Upper lobe of left lung (tissue), 6 donors: ENCODE measurements at regions not wholly inside any gene's neighbourhood (a gene's known extent, or its start where the extent isn't known, plus 50 kb on each side); places are given as distances from the start of the nearest gene placed in this dataset.

ENCODE experiments used
- ATAC-seq, 2 donors: fragments of 200-7000 bp; cut with Tn5 transposase; one replicate each; pipeline ENCODE4 v1.9.1; 2022; ENCODE audit warnings: mild to moderate bottlenecking in 2 of 2, moderate library complexity in 2 of 2; ENCODE audit not compliant: low FRiP score in 2 of 2
- DNase-seq, 2 donors: peaks; one replicate each; pipeline ENCODE4 v3.0.0-alpha.2; 2019 to 2020
- H3K27ac ChIP-seq, 4 donors: fragments of 200-600 bp; sonication (generic); one replicate each; pipeline ENCODE4 v1.5.1; 2016 to 2019
- H3K27me3 ChIP-seq, 4 donors: fragments of 200-600 bp; sonication (generic); one replicate each; pipeline ENCODE4 v1.5.1; 2017 to 2019
- H3K36me3 ChIP-seq, 4 donors: fragments of 200-600 bp; sonication (generic); one replicate each; pipeline ENCODE4 v1.5.1; 2016 to 2019
- H3K4me1 ChIP-seq, 4 donors: fragments of 200-600 bp; sonication (generic); one replicate each; pipeline ENCODE4 v1.5.1; 2018 to 2019
- H3K4me3 ChIP-seq, 4 donors: fragments of 200-600 bp; sonication (generic); one replicate each; pipeline ENCODE4 v1.5.1; 2017 to 2019; ENCODE audit warnings: mild to moderate bottlenecking in 2 of 4, moderate library complexity in 1 of 4
- H3K9me3 ChIP-seq, 4 donors: fragments of 200-600 bp; sonication (generic); one replicate each; pipeline ENCODE4 v1.5.1; 2018 to 2019
- CTCF ChIP-seq, 6 experiments: fragments of 450-650 bp in 4 of 6; fragments of 200-600 bp in 2 of 6; sonication (generic) in 2 of 6; IDR thresholded peaks; one replicate each; pipeline ENCODE4 v1.5.1; 2016 to 2019; ENCODE audit warnings: antibody characterized with exemption in 6 of 6
- EP300 ChIP-seq, 4 donors: sonication (generic); formaldehyde crosslinking; IDR thresholded peaks; one replicate each; pipeline ENCODE4 v1.5.1; 2017; ENCODE audit warnings: antibody characterized with exemption in 4 of 4, control low read depth in 2 of 4
- POLR2A ChIP-seq, 4 donors: fragments of 450-650 bp; IDR thresholded peaks; one replicate each; pipeline ENCODE4 v1.5.1; 2016 to 2017; ENCODE audit warnings: antibody characterized with exemption in 4 of 4, mild to moderate bottlenecking in 2 of 4
- POLR2AphosphoS5 ChIP-seq, 2 donors: sonication (generic); formaldehyde crosslinking; IDR thresholded peaks; one replicate each; pipeline ENCODE4 v1.5.1; 2017; ENCODE audit warnings: antibody characterized with exemption in 2 of 2
- WGBS, 2 donors: methylation state at CpG; one replicate each; pipeline ENCODE4 v1.1.5; 2017 to 2018; 5-methylcytosine and 5-hydroxymethylcytosine counted together
- donor health status: DM: no; HTN: no; CAD: no; lungs with moderate emphysema.
- donor health status: DM: no; HTN: yes; CAD: no; lungs with severe emphysema.

- DNase-seq (no peak), ATAC-seq (no peak)
- WGBS, 2 donors = 93 to 97% methylated on average over 1 of the region's 1 CpG
- H3K9me3 ChIP-seq = peaks cover 0 to 5% (median 4%) of the 10 kb centered on the region in 4 donors
- peaks cover 0 to 5% (median 0%) of the 10 kb centered on the region in 4 donors for H3K4me1 ChIP-seq
- no peak overlapping the region for H3K4me3 ChIP-seq
- TF ChIP-seq CTCF (IDR thresholded peaks at IDR 0.05) (no peak), EP300 (IDR thresholded peaks at IDR 0.05) (no peak), POLR2AphosphoS5 (IDR thresholded peaks at IDR 0.05) (no peak), POLR2A (IDR thresholded peaks at IDR 0.05) (no peak)
- no peaks in the 10 kb centered on the region for H3K36me3 ChIP-seq
- H3K27ac ChIP-seq = no peak overlapping the region
- no peaks in the 10 kb centered on the region for H3K27me3 ChIP-seq
Observed at GRCh38 chr22:49510718-49511117, 317.0 kb downstream of the BRD1 start.

GRCh38 chr22:49509016-49509415 lies 318.7 kb downstream of the BRD1 start:
- H3K9me3 ChIP-seq = peaks cover 0 to 5% (median 4%) of the 10 kb centered on the region in 4 donors
- H3K36me3 ChIP-seq = no peaks in the 10 kb centered on the region
- H3K27me3 ChIP-seq = no peaks in the 10 kb centered on the region
- no peak for TF ChIP-seq CTCF (IDR thresholded peaks at IDR 0.05)
- no peak for TF ChIP-seq POLR2AphosphoS5 (IDR thresholded peaks at IDR 0.05)
- no peak for TF ChIP-seq POLR2A (IDR thresholded peaks at IDR 0.05)
- TF ChIP-seq EP300 (IDR thresholded peaks at IDR 0.05) = no peak
- DNase-seq = no peak
- no peak overlapping the region for H3K4me3 ChIP-seq
- peaks cover 0 to 5% (median 0%) of the 10 kb centered on the region in 4 donors for H3K4me1 ChIP-seq
- H3K27ac ChIP-seq = no peak overlapping the region
- 91 to 97% methylated on average over 6 to 7 of the region's 7 CpGs for WGBS, 2 donors
- ATAC-seq = no peak

GRCh38 chr22:49508561-49508960 lies 319.1 kb downstream of the BRD1 start:
- 89 to 93% methylated on average over 9 of the region's 9 CpGs for WGBS, 2 donors
- no peak for DNase-seq
- H3K27me3 ChIP-seq = no peaks in the 10 kb centered on the region
- peaks cover 0 to 5% (median 0%) of the 10 kb centered on the region in 4 donors for H3K4me1 ChIP-seq
- H3K27ac ChIP-seq = no peak overlapping the region
- peaks cover 0 to 5% (median 4%) of the 10 kb centered on the region in 4 donors for H3K9me3 ChIP-seq
- no peak overlapping the region for H3K4me3 ChIP-seq
- TF ChIP-seq EP300 (IDR thresholded peaks at IDR 0.05) = no peak
- TF ChIP-seq CTCF (IDR thresholded peaks at IDR 0.05) = no peak
- no peak for TF ChIP-seq POLR2AphosphoS5 (IDR thresholded peaks at IDR 0.05)
- no peak for TF ChIP-seq POLR2A (IDR thresholded peaks at IDR 0.05)
- no peak for ATAC-seq
- H3K36me3 ChIP-seq = no peaks in the 10 kb centered on the region

- 92% methylated on average over 22 of the region's 22 CpGs for WGBS, 2 donors
- peak in 1 of 2 donors; percentile 50 for DNase-seq
Observed at GRCh38 chr22:49507607-49508292, 319.9 kb downstream of the BRD1 start.

More at GRCh38 chr22:49507607-49508292, 319.9 kb downstream of the BRD1 start:
- H3K27me3 ChIP-seq = no peaks in the 10 kb centered on the region
- ATAC-seq = no peak
- no peak overlapping the region for H3K4me3 ChIP-seq
- H3K9me3 ChIP-seq = peaks cover 0 to 5% (median 4%) of the 10 kb centered on the region in 4 donors
- H3K36me3 ChIP-seq = no peaks in the 10 kb centered on the region
- no peak overlapping the region for H3K27ac ChIP-seq
- TF ChIP-seq EP300 (IDR thresholded peaks at IDR 0.05) = no peak
- no peak for TF ChIP-seq CTCF (IDR thresholded peaks at IDR 0.05)
- TF ChIP-seq POLR2AphosphoS5 (IDR thresholded peaks at IDR 0.05) = no peak
- no peak for TF ChIP-seq POLR2A (IDR thresholded peaks at IDR 0.05)
- peaks cover 0 to 5% (median 0%) of the 10 kb centered on the region in 4 donors for H3K4me1 ChIP-seq
